ENCODE measurements at regions not wholly inside any gene's neighbourhood (a gene's known extent, or its start where the extent isn't known, plus 50 kb on each side); places are given as distances from the start of the nearest gene placed in this dataset.
"Not testable (repeated sequence)": the region's sequence is repeated elsewhere in the genome, so short reads cannot be mapped to it uniquely, and the experiment has no call there.

GRCh38 chr5:9761706-9762105, 131.6 kb upstream of the TAS2R1 start:
- no peaks in the 10 kb centered on the region for H3K27me3 ChIP-seq (ENCODE audit: control insufficient read depth in 5 of 5, insufficient read depth in 4 of 5, low read length in 5 of 5)
- no peak overlapping the region for H3K9ac ChIP-seq (ENCODE audit: low read length in 5 of 5)
- no peak overlapping the region for H3K27ac ChIP-seq (ENCODE audit: low read depth, low read length)
- H3K4me3 ChIP-seq (ENCODE audit: low read depth in 1 of 5, low read length in 5 of 5): no peak overlapping the region
- H3K4me1 ChIP-seq (ENCODE audit: control insufficient read depth in 5 of 5, insufficient read depth in 5 of 5, low read length in 5 of 5): no peaks in the 10 kb centered on the region
- H3K9me3 ChIP-seq (ENCODE audit: control insufficient read depth in 5 of 5, low read length in 5 of 5): no peaks in the 10 kb centered on the region
- no peaks in the 10 kb centered on the region for H3K36me3 ChIP-seq (ENCODE audit: control insufficient read depth in 5 of 5, insufficient read depth in 5 of 5, low read length in 5 of 5)

GRCh38 chr5:9752670-9753069, 122.5 kb upstream of the TAS2R1 start:
- not testable (repeated sequence) for H3K9me3 ChIP-seq (ENCODE audit: control insufficient read depth in 5 of 5, low read length in 5 of 5); H3K27me3 ChIP-seq (ENCODE audit: control insufficient read depth in 5 of 5, insufficient read depth in 4 of 5, low read length in 5 of 5); H3K27ac ChIP-seq (ENCODE audit: low read depth, low read length); H3K9ac ChIP-seq (ENCODE audit: low read length in 5 of 5); H3K36me3 ChIP-seq (ENCODE audit: control insufficient read depth in 5 of 5, insufficient read depth in 5 of 5, low read length in 5 of 5); H3K4me1 ChIP-seq (ENCODE audit: control insufficient read depth in 5 of 5, insufficient read depth in 5 of 5, low read length in 5 of 5); H3K4me3 ChIP-seq (ENCODE audit: low read depth in 1 of 5, low read length in 5 of 5)

GRCh38 chr5:9743507-9743906, 113.4 kb upstream of the TAS2R1 start:
- H3K9ac ChIP-seq (ENCODE audit: low read length in 5 of 5): no peak overlapping the region
- no peaks in the 10 kb centered on the region for H3K27me3 ChIP-seq (ENCODE audit: control insufficient read depth in 5 of 5, insufficient read depth in 4 of 5, low read length in 5 of 5)
- no peak overlapping the region for H3K27ac ChIP-seq (ENCODE audit: low read depth, low read length)
- no peaks in the 10 kb centered on the region for H3K36me3 ChIP-seq (ENCODE audit: control insufficient read depth in 5 of 5, insufficient read depth in 5 of 5, low read length in 5 of 5)
- H3K4me3 ChIP-seq (ENCODE audit: low read depth in 1 of 5, low read length in 5 of 5): no peak overlapping the region
- peaks cover 0 to 2% (median 0%) of the 10 kb centered on the region in 5 donors for H3K9me3 ChIP-seq (ENCODE audit: control insufficient read depth in 5 of 5, low read length in 5 of 5)
- H3K4me1 ChIP-seq (ENCODE audit: control insufficient read depth in 5 of 5, insufficient read depth in 5 of 5, low read length in 5 of 5): no peaks in the 10 kb centered on the region

- Histone ChIP-seq H3K27ac (ENCODE audit: low read depth, low read length) (no peak overlapping the region), H3K4me1 (ENCODE audit: control insufficient read depth in 5 of 5, insufficient read depth in 5 of 5, low read length in 5 of 5) (no peaks in the 10 kb centered on the region), H3K4me3 (ENCODE audit: low read depth in 1 of 5, low read length in 5 of 5) (no peak overlapping the region), H3K36me3 (ENCODE audit: control insufficient read depth in 5 of 5, insufficient read depth in 5 of 5, low read length in 5 of 5) (no peaks in the 10 kb centered on the region), H3K9me3 (ENCODE audit: control insufficient read depth in 5 of 5, low read length in 5 of 5) (peaks cover 0 to 2% (median 0%) of the 10 kb centered on the region in 5 donors), H3K27me3 (ENCODE audit: control insufficient read depth in 5 of 5, insufficient read depth in 4 of 5, low read length in 5 of 5) (no peaks in the 10 kb centered on the region), H3K9ac (ENCODE audit: low read length in 5 of 5) (no peak overlapping the region)
Measured at GRCh38 chr5:9742848-9743247, 112.7 kb upstream of the TAS2R1 start.

GRCh38 chr5:9739135-9739534, 109.0 kb upstream of the TAS2R1 start:
- Histone ChIP-seq H3K27me3 (ENCODE audit: control insufficient read depth in 5 of 5, insufficient read depth in 4 of 5, low read length in 5 of 5) (no peaks in the 10 kb centered on the region), H3K36me3 (ENCODE audit: control insufficient read depth in 5 of 5, insufficient read depth in 5 of 5, low read length in 5 of 5) (no peaks in the 10 kb centered on the region), H3K9me3 (ENCODE audit: control insufficient read depth in 5 of 5, low read length in 5 of 5) (no peaks in the 10 kb centered on the region), H3K9ac (ENCODE audit: low read length in 5 of 5) (no peak overlapping the region), H3K4me1 (ENCODE audit: control insufficient read depth in 5 of 5, insufficient read depth in 5 of 5, low read length in 5 of 5) (no peaks in the 10 kb centered on the region), H3K4me3 (ENCODE audit: low read depth in 1 of 5, low read length in 5 of 5) (no peak overlapping the region), H3K27ac (ENCODE audit: low read depth, low read length) (no peak overlapping the region)

GRCh38 chr5:9737265-9737664, 107.1 kb upstream of the TAS2R1 start:
- no peaks in the 10 kb centered on the region for H3K27me3 ChIP-seq (ENCODE audit: control insufficient read depth in 5 of 5, insufficient read depth in 4 of 5, low read length in 5 of 5)
- H3K36me3 ChIP-seq (ENCODE audit: control insufficient read depth in 5 of 5, insufficient read depth in 5 of 5, low read length in 5 of 5): no peaks in the 10 kb centered on the region
- no peak overlapping the region for H3K9ac ChIP-seq (ENCODE audit: low read length in 5 of 5)
- H3K4me1 ChIP-seq (ENCODE audit: control insufficient read depth in 5 of 5, insufficient read depth in 5 of 5, low read length in 5 of 5): no peaks in the 10 kb centered on the region
- no peak overlapping the region for H3K4me3 ChIP-seq (ENCODE audit: low read depth in 1 of 5, low read length in 5 of 5)
- H3K27ac ChIP-seq (ENCODE audit: low read depth, low read length): no peak overlapping the region
- H3K9me3 ChIP-seq (ENCODE audit: control insufficient read depth in 5 of 5, low read length in 5 of 5): no peaks in the 10 kb centered on the region

- Histone ChIP-seq H3K9me3 (ENCODE audit: control insufficient read depth in 5 of 5, low read length in 5 of 5) (no peaks in the 10 kb centered on the region), H3K27me3 (ENCODE audit: control insufficient read depth in 5 of 5, insufficient read depth in 4 of 5, low read length in 5 of 5) (no peaks in the 10 kb centered on the region), H3K36me3 (ENCODE audit: control insufficient read depth in 5 of 5, insufficient read depth in 5 of 5, low read length in 5 of 5) (no peaks in the 10 kb centered on the region), H3K9ac (ENCODE audit: low read length in 5 of 5) (peak overlapping the region in 1 of 5 donors; percentile 7), H3K27ac (ENCODE audit: low read depth, low read length) (no peak overlapping the region), H3K4me3 (ENCODE audit: low read depth in 1 of 5, low read length in 5 of 5) (no peak overlapping the region), H3K4me1 (ENCODE audit: control insufficient read depth in 5 of 5, insufficient read depth in 5 of 5, low read length in 5 of 5) (no peaks in the 10 kb centered on the region)
Measured at GRCh38 chr5:9733486-9733885, 103.3 kb upstream of the TAS2R1 start.

GRCh38 chr5:9731159-9731558, 101.0 kb upstream of the TAS2R1 start:
- Histone ChIP-seq H3K4me1 (ENCODE audit: control insufficient read depth in 5 of 5, insufficient read depth in 5 of 5, low read length in 5 of 5) (no peaks in the 10 kb centered on the region), H3K9ac (ENCODE audit: low read length in 5 of 5) (no peak overlapping the region), H3K9me3 (ENCODE audit: control insufficient read depth in 5 of 5, low read length in 5 of 5) (no peaks in the 10 kb centered on the region), H3K27me3 (ENCODE audit: control insufficient read depth in 5 of 5, insufficient read depth in 4 of 5, low read length in 5 of 5) (no peaks in the 10 kb centered on the region), H3K27ac (ENCODE audit: low read depth, low read length) (no peak overlapping the region), H3K36me3 (ENCODE audit: control insufficient read depth in 5 of 5, insufficient read depth in 5 of 5, low read length in 5 of 5) (no peaks in the 10 kb centered on the region), H3K4me3 (ENCODE audit: low read depth in 1 of 5, low read length in 5 of 5) (no peak overlapping the region)

- no peak overlapping the region for H3K27ac ChIP-seq (ENCODE audit: low read depth, low read length)
Measured at GRCh38 chr5:9728261-9728660, 98.1 kb upstream of the TAS2R1 start.

GRCh38 chr5:9726931-9727330, 96.8 kb upstream of the TAS2R1 start:
- Histone ChIP-seq H3K27me3 (ENCODE audit: control insufficient read depth in 5 of 5, insufficient read depth in 4 of 5, low read length in 5 of 5) (no peaks in the 10 kb centered on the region), H3K9me3 (ENCODE audit: control insufficient read depth in 5 of 5, low read length in 5 of 5) (no peaks in the 10 kb centered on the region), H3K27ac (ENCODE audit: low read depth, low read length) (no peak overlapping the region), H3K9ac (ENCODE audit: low read length in 5 of 5) (no peak overlapping the region), H3K4me3 (ENCODE audit: low read depth in 1 of 5, low read length in 5 of 5) (no peak overlapping the region), H3K36me3 (ENCODE audit: control insufficient read depth in 5 of 5, insufficient read depth in 5 of 5, low read length in 5 of 5) (no peaks in the 10 kb centered on the region), H3K4me1 (ENCODE audit: control insufficient read depth in 5 of 5, insufficient read depth in 5 of 5, low read length in 5 of 5) (no peaks in the 10 kb centered on the region)

More at GRCh38 chr5:9728261-9728660, 98.1 kb upstream of the TAS2R1 start:
- no peaks in the 10 kb centered on the region for H3K36me3 ChIP-seq (ENCODE audit: control insufficient read depth in 5 of 5, insufficient read depth in 5 of 5, low read length in 5 of 5)
- no peak overlapping the region for H3K9ac ChIP-seq (ENCODE audit: low read length in 5 of 5)
- no peaks in the 10 kb centered on the region for H3K27me3 ChIP-seq (ENCODE audit: control insufficient read depth in 5 of 5, insufficient read depth in 4 of 5, low read length in 5 of 5)
- H3K4me1 ChIP-seq (ENCODE audit: control insufficient read depth in 5 of 5, insufficient read depth in 5 of 5, low read length in 5 of 5): no peaks in the 10 kb centered on the region
- H3K9me3 ChIP-seq (ENCODE audit: control insufficient read depth in 5 of 5, low read length in 5 of 5): no peaks in the 10 kb centered on the region
- no peak overlapping the region for H3K4me3 ChIP-seq (ENCODE audit: low read depth in 1 of 5, low read length in 5 of 5)

GRCh38 chr5:9725265-9725664, 95.1 kb upstream of the TAS2R1 start:
- H3K4me1 ChIP-seq (ENCODE audit: control insufficient read depth in 5 of 5, insufficient read depth in 5 of 5, low read length in 5 of 5); H3K27me3 ChIP-seq (ENCODE audit: control insufficient read depth in 5 of 5, insufficient read depth in 4 of 5, low read length in 5 of 5); H3K36me3 ChIP-seq (ENCODE audit: control insufficient read depth in 5 of 5, insufficient read depth in 5 of 5, low read length in 5 of 5); H3K9me3 ChIP-seq (ENCODE audit: control insufficient read depth in 5 of 5, low read length in 5 of 5); H3K9ac ChIP-seq (ENCODE audit: low read length in 5 of 5); H3K4me3 ChIP-seq (ENCODE audit: low read depth in 1 of 5, low read length in 5 of 5); H3K27ac ChIP-seq (ENCODE audit: low read depth, low read length): not testable (repeated sequence)

All from subcutaneous abdominal adipose tissue (tissue), 5 donors.